IPS-18a (cell line): ENCODE measurements at regions not wholly inside any gene's neighbourhood (a gene's known extent, or its start where the extent isn't known, plus 50 kb on each side); places are given as distances from the start of the nearest gene placed in this dataset.

Source experiments
- H3K27ac ChIP-seq: one replicate; pipeline ENCODE4 v1.5.1; 2013; ENCODE audit warnings: low read length
- H3K27me3 ChIP-seq: one replicate; pipeline ENCODE4 v1.6.1; 2013; ENCODE audit warnings: mild to moderate bottlenecking, low read length; ENCODE audit not compliant: control insufficient read depth, insufficient read depth
- H3K36me3 ChIP-seq: one replicate; pipeline ENCODE4 v1.6.1; 2013; ENCODE audit warnings: low read depth, low read length; ENCODE audit not compliant: control insufficient read depth
- H3K4me1 ChIP-seq: one replicate; pipeline ENCODE4 v1.6.1; 2013; ENCODE audit warnings: low read depth, low read length; ENCODE audit not compliant: control insufficient read depth
- H3K4me3 ChIP-seq: one replicate; pipeline ENCODE4 v1.5.1; 2013; ENCODE audit warnings: low read length
- H3K9ac ChIP-seq: one replicate; pipeline ENCODE4 v1.6.1; 2013; ENCODE audit warnings: mild to moderate bottlenecking, low read length, moderate library complexity
- H3K9me3 ChIP-seq: one replicate; pipeline ENCODE4 v1.6.1; 2013; ENCODE audit warnings: low read depth, low read length; ENCODE audit not compliant: control insufficient read depth

GRCh38 chr7:15752377-15752776 lies 65.9 kb upstream of the MEOX2 start:
- no peak overlapping the region for H3K4me3 ChIP-seq

GRCh38 chr7:15751191-15751701 lies 64.8 kb upstream of the MEOX2 start:
- Histone ChIP-seq H3K27ac (no peak overlapping the region), H3K9me3 (no peaks in the 10 kb centered on the region), H3K4me1 (no peaks in the 10 kb centered on the region), H3K36me3 (no peaks in the 10 kb centered on the region), H3K27me3 (no peaks in the 10 kb centered on the region), H3K9ac (no peak overlapping the region), H3K4me3 (no peak overlapping the region)

More at GRCh38 chr7:15752377-15752776, 65.9 kb upstream of the MEOX2 start:
- H3K4me1 ChIP-seq, result no peaks in the 10 kb centered on the region
- no peaks in the 10 kb centered on the region for H3K27me3 ChIP-seq
- no peak overlapping the region for H3K9ac ChIP-seq
- no peaks in the 10 kb centered on the region for H3K9me3 ChIP-seq
- no peaks in the 10 kb centered on the region for H3K36me3 ChIP-seq
- H3K27ac ChIP-seq, result no peak overlapping the region

- Histone ChIP-seq H3K9ac (no peak overlapping the region), H3K27me3 (no peaks in the 10 kb centered on the region), H3K27ac (no peak overlapping the region), H3K9me3 (no peaks in the 10 kb centered on the region), H3K36me3 (no peaks in the 10 kb centered on the region), H3K4me3 (no peak overlapping the region), H3K4me1 (no peaks in the 10 kb centered on the region)
Observed at GRCh38 chr7:15750727-15751126, 64.2 kb upstream of the MEOX2 start.

- H3K27ac ChIP-seq, result no peak overlapping the region
- H3K27me3 ChIP-seq, result no peaks in the 10 kb centered on the region
- H3K9ac ChIP-seq, result no peak overlapping the region
- H3K36me3 ChIP-seq, result no peaks in the 10 kb centered on the region
- no peaks in the 10 kb centered on the region for H3K4me1 ChIP-seq
- H3K4me3 ChIP-seq, result no peak overlapping the region
- no peaks in the 10 kb centered on the region for H3K9me3 ChIP-seq
Observed at GRCh38 chr7:15749631-15750030, 63.1 kb upstream of the MEOX2 start.

- Histone ChIP-seq H3K4me3 (no peak overlapping the region), H3K4me1 (no peaks in the 10 kb centered on the region), H3K9ac (no peak overlapping the region), H3K9me3 (no peaks in the 10 kb centered on the region), H3K27me3 (no peaks in the 10 kb centered on the region), H3K36me3 (no peaks in the 10 kb centered on the region), H3K27ac (no peak overlapping the region)
Observed at GRCh38 chr7:15747712-15748111, 61.2 kb upstream of the MEOX2 start.

GRCh38 chr7:15747301-15747700 lies 60.8 kb upstream of the MEOX2 start:
- Histone ChIP-seq H3K36me3 (no peaks in the 10 kb centered on the region), H3K27ac (no peak overlapping the region), H3K27me3 (no peaks in the 10 kb centered on the region)

GRCh38 chr7:15743926-15744480 lies 57.5 kb upstream of the MEOX2 start:
- Histone ChIP-seq H3K9ac (no peak overlapping the region), H3K4me3 (no peak overlapping the region), H3K27me3 (no peaks in the 10 kb centered on the region), H3K36me3 (no peaks in the 10 kb centered on the region), H3K9me3 (no peaks in the 10 kb centered on the region), H3K4me1 (no peaks in the 10 kb centered on the region), H3K27ac (no peak overlapping the region)

More at GRCh38 chr7:15747301-15747700, 60.8 kb upstream of the MEOX2 start:
- Histone ChIP-seq H3K9me3 (no peaks in the 10 kb centered on the region), H3K4me1 (no peaks in the 10 kb centered on the region), H3K4me3 (no peak overlapping the region), H3K9ac (no peak overlapping the region)

GRCh38 chr7:15737601-15738000 lies 51.1 kb upstream of the MEOX2 start:
- no peaks in the 10 kb centered on the region for H3K36me3 ChIP-seq
- no peaks in the 10 kb centered on the region for H3K9me3 ChIP-seq
- no peaks in the 10 kb centered on the region for H3K27me3 ChIP-seq
- no peak overlapping the region for H3K4me3 ChIP-seq
- no peak overlapping the region for H3K9ac ChIP-seq
- peaks cover 3% of the 10 kb centered on the region for H3K4me1 ChIP-seq
- H3K27ac ChIP-seq, result no peak overlapping the region
